Mammary epithelial cell (primary cell): ENCODE measurements at regions not wholly inside any gene's neighbourhood (a gene's known extent, or its start where the extent isn't known, plus 50 kb on each side); places are given as distances from the start of the nearest gene placed in this dataset.

Source experiments
- EZH2 ChIP-seq: IDR thresholded peaks from 2 replicates; pipeline ENCODE4 v1.6.1; 2012; ENCODE audit warnings: low read length, inconsistent platforms, borderline replicate concordance
- TF ChIP-seq, protein P1 (sequence below), 2 donors: IDR thresholded peaks in 1 of 2; conservative IDR thresholded peaks in 1 of 2; 2 replicates each; pipeline ENCODE4 v1.5.1; 2011 to 2012; ENCODE audit warnings: inconsistent platforms in 2 of 2, low read length in 2 of 2, mild to moderate bottlenecking in 2 of 2, control low read depth in 1 of 2, low read depth in 1 of 2; ENCODE audit not compliant: insufficient read depth in 1 of 2; ENCODE audit errors: extremely low read depth in 1 of 2

DNA sequence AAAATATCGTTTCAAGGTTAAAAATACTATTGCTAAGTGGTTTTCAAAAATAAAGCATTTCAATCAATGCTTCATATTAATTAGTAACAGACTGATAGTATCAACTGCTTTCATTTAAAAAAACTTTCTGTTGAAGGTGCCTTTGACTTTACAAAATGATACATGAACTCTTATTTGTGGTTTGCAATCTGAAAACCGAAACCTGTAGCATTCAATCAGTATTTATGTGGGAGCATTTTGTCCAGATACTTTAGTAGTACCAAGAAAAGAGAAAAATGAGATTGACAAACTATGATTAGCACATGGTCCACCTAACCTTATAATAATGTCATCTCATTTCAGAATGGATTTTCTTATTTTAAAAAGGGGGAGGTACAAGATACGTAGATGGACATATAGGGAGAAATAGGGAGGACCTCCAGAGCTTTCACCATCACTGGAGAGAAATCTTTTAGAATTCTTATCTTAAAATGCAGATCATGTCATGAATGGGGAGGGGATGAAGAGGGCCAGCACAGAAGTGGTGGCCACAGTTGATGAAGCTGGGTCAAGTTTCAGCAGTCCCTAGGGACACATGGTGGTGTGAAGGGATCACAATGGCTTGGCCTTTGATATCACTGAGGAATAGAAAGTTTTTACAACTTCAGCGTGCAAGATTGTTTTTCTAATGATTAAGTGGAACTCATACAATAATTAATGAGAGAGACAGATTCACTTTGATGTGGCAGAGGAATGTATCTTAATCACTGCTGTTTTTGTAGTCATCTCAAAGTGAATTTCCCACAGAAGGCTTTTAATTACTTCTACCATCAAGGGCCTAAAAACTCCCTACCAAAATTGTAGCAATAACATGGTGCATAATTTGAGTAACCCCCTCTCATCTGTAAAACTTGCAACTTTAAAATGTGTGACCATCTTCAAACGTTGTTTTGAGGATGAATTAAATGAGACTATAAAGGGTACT lies 322.3 kb upstream of the EDIL3 start:
- no peak for TF ChIP-seq EZH2
- TF ChIP-seq, protein P1, sequence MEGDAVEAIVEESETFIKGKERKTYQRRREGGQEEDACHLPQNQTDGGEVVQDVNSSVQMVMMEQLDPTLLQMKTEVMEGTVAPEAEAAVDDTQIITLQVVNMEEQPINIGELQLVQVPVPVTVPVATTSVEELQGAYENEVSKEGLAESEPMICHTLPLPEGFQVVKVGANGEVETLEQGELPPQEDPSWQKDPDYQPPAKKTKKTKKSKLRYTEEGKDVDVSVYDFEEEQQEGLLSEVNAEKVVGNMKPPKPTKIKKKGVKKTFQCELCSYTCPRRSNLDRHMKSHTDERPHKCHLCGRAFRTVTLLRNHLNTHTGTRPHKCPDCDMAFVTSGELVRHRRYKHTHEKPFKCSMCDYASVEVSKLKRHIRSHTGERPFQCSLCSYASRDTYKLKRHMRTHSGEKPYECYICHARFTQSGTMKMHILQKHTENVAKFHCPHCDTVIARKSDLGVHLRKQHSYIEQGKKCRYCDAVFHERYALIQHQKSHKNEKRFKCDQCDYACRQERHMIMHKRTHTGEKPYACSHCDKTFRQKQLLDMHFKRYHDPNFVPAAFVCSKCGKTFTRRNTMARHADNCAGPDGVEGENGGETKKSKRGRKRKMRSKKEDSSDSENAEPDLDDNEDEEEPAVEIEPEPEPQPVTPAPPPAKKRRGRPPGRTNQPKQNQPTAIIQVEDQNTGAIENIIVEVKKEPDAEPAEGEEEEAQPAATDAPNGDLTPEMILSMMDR (conservative IDR thresholded peaks at IDR 0.05 in 1 of 2, IDR thresholded peaks at IDR 0.05 in 1 of 2; ENCODE audit: extremely low read depth in 1 of 2, insufficient read depth in 1 of 2, low read depth in 1 of 2, low read length in 2 of 2), result no peak
